C4-2B (cell line): ENCODE measurements at regions not wholly inside any gene's neighbourhood (a gene's known extent, or its start where the extent isn't known, plus 50 kb on each side); places are given as distances from the start of the nearest gene placed in this dataset.
"Not testable (repeated sequence)": the region's sequence is repeated elsewhere in the genome, so short reads cannot be mapped to it uniquely, and the experiment has no call there.

Source experiments
- H3K27ac ChIP-seq: fragments of 450-650 bp; 2 replicates; pipeline ENCODE4 v1.5.1; 2017
- ZFX ChIP-seq: fragments of 450-650 bp; IDR thresholded peaks from 2 replicates; pipeline ENCODE4 v1.6.1; 2017
- TF ChIP-seq, protein P1 (sequence below): fragments of 450-650 bp; conservative IDR thresholded peaks from 2 replicates; pipeline ENCODE4 v1.5.1; 2017; ENCODE audit warnings: mild to moderate bottlenecking

- no peak for TF ChIP-seq ZFX
- TF ChIP-seq, protein P1, sequence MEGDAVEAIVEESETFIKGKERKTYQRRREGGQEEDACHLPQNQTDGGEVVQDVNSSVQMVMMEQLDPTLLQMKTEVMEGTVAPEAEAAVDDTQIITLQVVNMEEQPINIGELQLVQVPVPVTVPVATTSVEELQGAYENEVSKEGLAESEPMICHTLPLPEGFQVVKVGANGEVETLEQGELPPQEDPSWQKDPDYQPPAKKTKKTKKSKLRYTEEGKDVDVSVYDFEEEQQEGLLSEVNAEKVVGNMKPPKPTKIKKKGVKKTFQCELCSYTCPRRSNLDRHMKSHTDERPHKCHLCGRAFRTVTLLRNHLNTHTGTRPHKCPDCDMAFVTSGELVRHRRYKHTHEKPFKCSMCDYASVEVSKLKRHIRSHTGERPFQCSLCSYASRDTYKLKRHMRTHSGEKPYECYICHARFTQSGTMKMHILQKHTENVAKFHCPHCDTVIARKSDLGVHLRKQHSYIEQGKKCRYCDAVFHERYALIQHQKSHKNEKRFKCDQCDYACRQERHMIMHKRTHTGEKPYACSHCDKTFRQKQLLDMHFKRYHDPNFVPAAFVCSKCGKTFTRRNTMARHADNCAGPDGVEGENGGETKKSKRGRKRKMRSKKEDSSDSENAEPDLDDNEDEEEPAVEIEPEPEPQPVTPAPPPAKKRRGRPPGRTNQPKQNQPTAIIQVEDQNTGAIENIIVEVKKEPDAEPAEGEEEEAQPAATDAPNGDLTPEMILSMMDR: no peak
- no peak overlapping the region for H3K27ac ChIP-seq
Measured at GRCh38 chr5:82882316-82882715, 194.9 kb downstream of the TMEM167A start.

DNA sequence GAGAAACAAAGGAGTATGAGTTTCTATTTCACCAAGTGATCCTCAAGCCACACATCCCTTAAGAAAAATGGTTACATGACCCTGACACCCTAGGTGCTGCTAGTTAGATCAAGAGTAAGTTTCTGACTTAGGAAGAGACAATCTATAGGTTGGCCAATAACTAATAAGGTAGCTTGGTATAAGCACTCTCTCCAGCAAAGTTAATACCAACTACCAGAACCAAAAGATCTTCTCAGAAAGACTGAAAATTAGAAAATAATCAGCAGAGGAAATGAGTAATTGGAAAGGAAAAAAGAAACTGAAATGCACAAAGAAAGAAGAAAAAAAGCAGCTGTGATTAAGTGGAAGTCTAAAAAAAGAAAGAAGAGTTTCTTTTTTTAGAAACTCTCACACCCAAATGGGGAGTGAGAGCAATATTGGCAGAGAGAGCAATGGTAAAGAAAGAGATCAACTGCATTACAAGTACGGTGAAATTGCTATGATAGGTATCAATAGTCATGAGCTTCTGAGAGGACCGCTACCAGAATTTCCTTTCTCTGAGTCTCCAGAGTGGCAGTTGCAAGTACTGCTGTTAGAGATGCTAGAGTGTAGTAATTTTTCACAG lies 195.5 kb downstream of the TMEM167A start:
- H3K27ac ChIP-seq: no peak overlapping the region
- TF ChIP-seq, protein P1: no peak
- TF ChIP-seq ZFX: no peak

- H3K27ac ChIP-seq: no peak overlapping the region
- TF ChIP-seq, protein P1: no peak
- TF ChIP-seq ZFX: no peak
Measured at GRCh38 chr5:82879089-82879488, 198.1 kb downstream of the TMEM167A start.

GRCh38 chr5:82873452-82873851 lies 203.7 kb downstream of the TMEM167A start:
- H3K27ac ChIP-seq: no peak overlapping the region
- TF ChIP-seq, protein P1: no peak
- no peak for TF ChIP-seq ZFX

- H3K27ac ChIP-seq: not testable (repeated sequence)
Measured at GRCh38 chr5:82872321-82873288, 204.6 kb downstream of the TMEM167A start.

DNA sequence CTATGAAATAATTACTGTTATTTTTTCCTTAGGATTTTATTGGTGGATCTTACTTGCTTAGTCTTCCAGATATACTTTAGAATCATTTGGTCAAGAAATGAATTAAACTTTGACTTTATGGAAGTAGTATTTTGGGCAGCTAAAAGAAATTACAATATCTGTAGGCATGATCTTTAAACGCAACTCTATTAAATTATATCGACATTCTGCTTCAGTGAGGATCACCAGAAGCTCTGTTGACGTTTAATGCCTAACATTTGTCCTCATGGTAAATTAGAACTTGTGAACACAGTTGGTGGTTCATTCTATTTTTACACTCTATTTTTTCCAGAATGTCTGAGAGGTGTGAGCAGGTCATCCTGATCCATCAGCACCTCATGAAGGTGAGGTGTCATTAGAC lies 211.6 kb downstream of the TMEM167A start:
- no peak overlapping the region for H3K27ac ChIP-seq
- TF ChIP-seq ZFX: no peak
- TF ChIP-seq, protein P1: no peak

GRCh38 chr5:82863266-82863665 lies 213.9 kb downstream of the TMEM167A start:
- TF ChIP-seq ZFX: no peak
- TF ChIP-seq, protein P1: no peak
- no peak overlapping the region for H3K27ac ChIP-seq
